Right lung (tissue), 2 donors: ENCODE measurements at regions not wholly inside any gene's neighbourhood (a gene's known extent, or its start where the extent isn't known, plus 50 kb on each side); places are given as distances from the start of the nearest gene placed in this dataset.
"Not testable (repeated sequence)": the region's sequence is repeated elsewhere in the genome, so short reads cannot be mapped to it uniquely, and the experiment has no call there.

Experiments used
- DNase-seq, 2 donors: peaks; one replicate each; pipeline ENCODE4 v3.0.0-alpha.2; 2013

DNA sequence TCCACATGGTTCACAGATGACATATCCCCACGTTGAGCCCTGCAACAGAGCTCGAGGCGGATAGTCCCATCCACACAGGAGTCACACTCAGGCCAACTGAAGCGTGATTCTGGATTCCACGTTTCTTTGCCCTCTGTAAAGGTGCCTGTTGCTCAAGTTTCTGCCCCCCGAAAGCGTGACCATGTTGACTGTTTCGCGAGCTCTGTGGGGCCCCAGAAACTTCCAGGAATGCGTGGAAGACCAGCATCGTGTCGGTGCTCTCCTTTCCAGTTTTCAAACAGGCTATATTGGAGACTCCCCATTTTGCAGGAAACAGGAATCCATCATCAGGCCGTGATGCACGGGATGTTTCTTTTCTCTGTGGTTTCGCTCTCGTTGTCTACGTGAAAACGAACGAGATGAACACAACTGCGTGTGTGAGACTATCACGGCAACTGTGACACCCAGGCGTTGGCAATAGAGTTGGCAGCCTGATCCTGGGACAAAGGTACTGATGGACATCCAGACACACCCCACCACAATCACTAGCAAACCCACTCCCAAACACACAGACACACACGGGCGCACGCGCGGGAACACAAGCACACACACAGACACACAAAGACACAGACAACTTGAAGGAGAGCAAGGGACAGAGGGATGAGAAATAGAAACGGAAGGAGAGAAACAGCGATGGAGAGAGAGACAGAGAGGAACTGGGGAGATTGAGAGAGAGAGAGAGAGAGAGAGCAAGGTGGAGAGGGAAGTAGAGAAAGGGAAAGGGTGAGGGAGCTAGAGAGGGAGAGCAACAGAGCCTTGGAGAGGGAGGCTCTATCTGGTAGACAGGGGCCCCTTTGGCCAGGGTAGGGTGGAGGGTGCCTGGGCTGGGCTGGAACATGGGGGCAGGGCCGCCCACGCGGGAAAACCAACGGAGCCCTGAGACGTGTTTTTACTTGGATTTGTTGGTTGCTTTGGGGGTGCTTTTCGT lies 1609.3 kb downstream of the SPATA31A7 start:
- DNase-seq = peak; percentile 21 to 42

DNA sequence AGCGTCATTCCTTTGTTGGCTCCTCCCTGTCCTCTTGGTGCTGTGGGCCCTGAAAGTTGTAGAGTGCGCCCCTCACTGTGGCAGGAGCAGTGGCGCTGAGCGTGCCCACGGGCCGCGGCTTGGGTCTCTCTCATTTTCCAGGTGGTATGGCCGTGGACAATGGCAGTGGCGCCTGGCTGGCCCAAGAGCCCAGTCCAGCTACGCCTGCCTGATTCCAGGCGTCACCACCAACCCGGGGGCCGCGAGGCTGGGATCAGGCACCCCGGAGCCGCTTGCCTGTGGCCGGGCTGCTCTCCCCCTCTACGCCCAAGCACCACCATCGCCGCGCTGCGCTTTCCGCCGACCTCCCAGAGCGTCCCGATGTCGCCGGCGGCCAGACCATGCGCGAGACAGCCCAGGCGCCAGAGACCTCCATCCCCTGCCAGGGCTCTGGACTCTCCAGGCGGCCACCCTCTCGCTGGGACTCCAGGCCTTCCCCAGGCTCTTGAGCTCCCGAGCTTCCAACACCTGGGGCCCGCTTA lies 1610.1 kb downstream of the SPATA31A7 start:
- peak; percentile 53 to 55 for DNase-seq

GRCh38 chr9:62800451-62801371 lies 1610.9 kb downstream of the SPATA31A7 start:
- peak; percentile 21 to 42 for DNase-seq

DNA sequence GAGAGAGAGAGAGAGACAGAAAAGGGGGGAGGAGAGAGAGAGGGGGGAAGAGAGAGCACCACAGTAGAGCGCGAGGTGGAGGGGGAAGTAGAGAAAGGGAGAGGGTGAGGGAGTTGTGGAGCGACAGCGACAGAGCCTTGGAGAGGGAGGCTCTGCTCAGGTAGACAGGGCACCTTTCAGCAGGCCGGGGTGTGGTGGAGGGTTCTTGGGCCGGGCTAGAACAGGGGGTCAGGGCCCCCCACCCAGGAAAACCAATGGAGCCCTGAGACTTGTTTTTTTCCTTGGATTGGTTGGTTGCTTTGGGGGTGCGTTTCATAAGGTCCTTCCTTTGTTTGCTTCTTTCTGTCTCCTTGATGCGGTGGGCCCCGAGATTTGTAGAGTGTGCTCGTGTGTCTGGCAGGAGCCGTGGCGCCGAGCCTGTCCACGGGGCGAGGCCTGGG lies 1611.6 kb downstream of the SPATA31A7 start:
- DNase-seq = peak in 1 of 2 donors; percentile 17

DNA sequence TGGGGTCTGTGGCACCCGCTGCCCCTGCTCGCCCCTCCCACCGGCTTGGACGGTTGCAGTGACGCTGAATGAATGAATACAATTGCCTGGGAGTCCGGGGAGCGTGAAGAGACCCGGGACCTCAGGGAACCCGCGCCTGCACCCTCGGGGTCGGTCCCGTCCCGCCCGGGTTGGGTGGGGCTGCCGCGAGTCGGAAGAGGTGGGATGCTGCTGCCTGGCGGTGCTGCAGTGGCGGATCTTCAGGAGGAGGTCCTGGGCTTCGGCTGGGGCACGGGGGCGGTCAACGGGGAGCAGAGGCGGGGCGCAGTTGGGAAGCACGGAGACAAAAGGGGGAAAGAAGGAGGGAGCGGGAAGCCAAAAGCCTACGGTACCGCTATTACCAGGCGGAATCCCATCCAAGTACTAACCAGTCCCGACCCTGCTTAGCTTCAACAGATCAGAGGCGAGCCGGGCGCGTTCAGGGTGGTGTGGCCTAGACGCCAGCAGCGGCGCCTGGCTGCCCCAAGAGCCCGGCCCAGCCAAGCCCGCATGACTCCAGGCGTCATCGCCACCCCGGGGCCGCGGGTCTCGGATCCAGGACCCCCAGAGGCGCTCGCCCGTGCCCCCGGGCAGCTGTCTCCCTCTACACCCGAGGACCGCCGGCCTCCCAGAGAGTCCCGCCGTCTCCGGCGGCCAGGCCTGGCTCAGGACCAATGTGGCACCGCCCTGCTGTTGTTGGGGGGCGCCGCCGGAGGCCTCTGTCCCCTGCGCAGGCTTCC lies 1612.3 kb downstream of the SPATA31A7 start:
- peak; percentile 92 to 93 for DNase-seq

GRCh38 chr9:62802719-62803079 lies 1612.9 kb downstream of the SPATA31A7 start:
- DNase-seq = not testable (repeated sequence)

GRCh38 chr9:62803099-62803498 lies 1613.3 kb downstream of the SPATA31A7 start:
- DNase-seq = not testable (repeated sequence)

- not testable (repeated sequence) for DNase-seq
Measured at GRCh38 chr9:62804314-62804713, 1614.5 kb downstream of the SPATA31A7 start.

GRCh38 chr9:62807424-62807823 lies 1617.6 kb downstream of the SPATA31A7 start:
- not testable (repeated sequence) for DNase-seq

- not testable (repeated sequence) for DNase-seq
Measured at GRCh38 chr9:62808081-62808480, 1618.2 kb downstream of the SPATA31A7 start.

DNA sequence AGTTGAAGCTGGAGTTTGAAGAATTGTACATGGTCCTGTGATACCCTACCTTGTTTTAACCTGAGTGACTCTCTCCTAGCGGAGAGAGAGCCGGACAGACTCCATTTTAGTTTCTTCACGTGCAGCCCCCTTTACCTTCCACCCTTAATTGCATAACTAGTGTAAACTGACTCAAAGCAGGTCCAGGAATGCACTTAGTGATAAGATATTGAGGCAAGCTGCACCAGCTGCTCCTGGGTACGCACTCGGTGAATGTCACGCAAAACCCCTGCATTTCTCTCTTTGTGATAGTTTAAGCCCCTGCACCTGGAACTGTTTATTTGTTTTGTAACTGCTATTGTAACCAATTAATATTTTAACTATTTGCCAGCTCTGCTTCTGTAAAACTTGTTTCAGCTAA lies 1620.5 kb downstream of the SPATA31A7 start:
- DNase-seq = not testable (repeated sequence)

GRCh38 chr9:62810811-62811315 lies 1621.0 kb downstream of the SPATA31A7 start:
- DNase-seq = not testable (repeated sequence)

- peak in 1 of 2 donors; percentile 13 for DNase-seq
Measured at GRCh38 chr9:62815436-62815835, 1625.6 kb downstream of the SPATA31A7 start.

- DNase-seq = not testable (repeated sequence)
Measured at GRCh38 chr9:62816331-62816730, 1626.5 kb downstream of the SPATA31A7 start.

- DNase-seq = not testable (repeated sequence)
Measured at GRCh38 chr9:62817214-62817613, 1627.4 kb downstream of the SPATA31A7 start.

- not testable (repeated sequence) for DNase-seq
Measured at GRCh38 chr9:62822185-62822584, 1632.3 kb downstream of the SPATA31A7 start.

GRCh38 chr9:62827957-62828907 lies 1638.4 kb downstream of the SPATA31A7 start:
- not testable (repeated sequence) for DNase-seq

- not testable (repeated sequence) for DNase-seq
Measured at GRCh38 chr9:62830829-62831459, 1641.1 kb downstream of the SPATA31A7 start.
